GM23248 (cell line): ENCODE measurements at regions not wholly inside any gene's neighbourhood (a gene's known extent, or its start where the extent isn't known, plus 50 kb on each side); places are given as distances from the start of the nearest gene placed in this dataset.

ENCODE experiments used
- EZH2 ChIP-seq: fragments of 200-600 bp; sonication (generic); IDR thresholded peaks from 2 replicates; pipeline ENCODE4 v1.6.1; 2018; ENCODE audit warnings: antibody characterized with exemption, mild to moderate bottlenecking; ENCODE audit not compliant: insufficient read depth, poor library complexity, severe bottlenecking
- EZH2phosphoT487 ChIP-seq: fragments of 200-600 bp; sonication (generic); IDR thresholded peaks from 2 replicates; pipeline ENCODE4 v1.6.1; 2018; ENCODE audit warnings: antibody characterized with exemption, moderate library complexity, mild to moderate bottlenecking, low read depth; ENCODE audit not compliant: insufficient read depth

DNA sequence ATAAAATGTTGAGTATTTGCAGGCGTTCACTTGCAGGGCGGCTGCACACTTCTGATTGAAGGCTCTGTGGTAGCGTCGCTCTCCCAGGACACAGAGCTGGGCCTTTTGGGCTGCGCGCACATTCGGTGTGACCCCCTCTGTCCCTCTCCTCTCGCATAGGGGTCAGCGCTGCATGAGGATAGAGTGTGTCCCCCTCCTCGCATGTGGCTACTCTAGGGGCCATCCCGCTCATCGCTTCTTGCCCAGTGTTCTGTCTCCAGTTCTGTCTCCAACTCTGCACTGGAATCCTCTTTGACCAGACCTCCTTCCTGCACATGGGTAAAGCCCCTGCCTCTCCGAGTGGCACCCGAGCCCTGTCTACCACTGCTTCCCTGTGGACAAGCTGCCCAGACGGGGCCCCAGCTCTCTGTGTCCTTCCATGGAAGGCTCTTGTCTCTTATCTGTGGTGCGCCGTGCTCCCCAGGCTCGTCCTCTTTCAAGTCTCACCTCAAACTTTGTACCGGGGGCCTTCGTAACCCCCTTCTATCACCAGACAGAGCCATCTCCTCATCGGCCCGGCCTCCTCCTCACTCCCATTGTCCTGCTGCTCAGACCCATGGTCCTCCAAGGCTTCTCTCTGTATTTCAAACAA, 278.0 kb upstream of the HDAC4 start:
- TF ChIP-seq EZH2 (no peak), EZH2phosphoT487 (no peak)
